Keratinocyte (primary cell): ENCODE measurements at regions not wholly inside any gene's neighbourhood (a gene's known extent, or its start where the extent isn't known, plus 50 kb on each side); places are given as distances from the start of the nearest gene placed in this dataset.

Experiments used
- DNase-seq: peaks from one replicate; pipeline ENCODE4 v3.0.0-alpha.2; 2011; ENCODE audit warnings: low read depth, missing footprints, low spot score
- FAIRE-seq: peaks from 2 replicates; lab custom pipeline; 2011; peaks lifted over from hg19 to GRCh38; lab: Jason Lieb, UNC
- H2AFZ ChIP-seq: 2 replicates; pipeline ENCODE4 v1.6.0; 2012; ENCODE audit warnings: low read length, control low read depth, inconsistent platforms; ENCODE audit not compliant: control insufficient read depth
- H3K27ac ChIP-seq: 2 replicates; pipeline ENCODE4 v1.5.1; 2011; ENCODE audit warnings: low read length; ENCODE audit not compliant: control insufficient read depth, insufficient read depth
- H3K27me3 ChIP-seq: 3 replicates; pipeline ENCODE4 v1.6.0; 2011; ENCODE audit warnings: low read length; ENCODE audit not compliant: control insufficient read depth, insufficient read depth; ENCODE audit errors: extremely low read depth
- H3K36me3 ChIP-seq, 2 experiments: 2 replicates in 1 of 2; 3 replicates in 1 of 2; pipeline ENCODE4 v1.5.1; 2011; ENCODE audit warnings: low read length in 2 of 2, mild to moderate bottlenecking in 1 of 2; ENCODE audit not compliant: control insufficient read depth in 2 of 2, insufficient read depth in 2 of 2; ENCODE audit errors: extremely low read depth in 1 of 2
- H3K4me1 ChIP-seq: 3 replicates; pipeline ENCODE4 v1.5.1; 2011; ENCODE audit warnings: low read length; ENCODE audit not compliant: control insufficient read depth, insufficient read depth; ENCODE audit errors: extremely low read depth
- H3K4me2 ChIP-seq: 3 replicates; pipeline ENCODE4 v1.6.0; 2011; ENCODE audit warnings: low read depth, low read length; ENCODE audit not compliant: control insufficient read depth, insufficient read depth; ENCODE audit errors: extremely low read depth
- H3K4me3 ChIP-seq, 3 experiments: fragments of 200-600 bp in 1 of 3; sonication (generic) in 1 of 3; 2 replicates in 2 of 3; 3 replicates in 1 of 3; pipeline ENCODE4 v1.5.1; 2011 to 2016; ENCODE audit warnings: low read length in 3 of 3, mild to moderate bottlenecking in 3 of 3, control low read depth in 2 of 3, inconsistent platforms in 1 of 3, low read depth in 1 of 3, mixed read lengths in 1 of 3, mixed run types in 1 of 3, moderate library complexity in 1 of 3; ENCODE audit not compliant: control insufficient read depth in 2 of 3, insufficient read depth in 2 of 3; ENCODE audit errors: extremely low read depth in 1 of 3
- H3K79me2 ChIP-seq: 2 replicates; pipeline ENCODE4 v1.6.0; 2012; ENCODE audit warnings: low read length; ENCODE audit not compliant: control insufficient read depth, insufficient read depth
- H3K9ac ChIP-seq: 3 replicates; pipeline ENCODE4 v1.6.0; 2011; ENCODE audit warnings: low read length; ENCODE audit not compliant: control insufficient read depth, insufficient read depth; ENCODE audit errors: extremely low read depth
- H3K9me1 ChIP-seq: 3 replicates; pipeline ENCODE4 v1.6.0; 2011; ENCODE audit warnings: low read length; ENCODE audit not compliant: control insufficient read depth, insufficient read depth; ENCODE audit errors: extremely low read depth
- H3K9me3 ChIP-seq: 2 replicates; pipeline ENCODE4 v1.5.1; 2012; ENCODE audit warnings: low read depth, low read length; ENCODE audit not compliant: control insufficient read depth
- H4K20me1 ChIP-seq: 3 replicates; pipeline ENCODE4 v1.6.0; 2011; ENCODE audit warnings: low read length; ENCODE audit not compliant: control insufficient read depth, insufficient read depth; ENCODE audit errors: extremely low read depth
- CTCF ChIP-seq, 3 experiments: IDR thresholded peaks in 1 of 3; conservative IDR thresholded peaks in 1 of 3; optimal IDR thresholded peaks in 1 of 3; 2 replicates in 2 of 3; 3 replicates in 1 of 3; pipeline versions ENCODE3 to v1.5.1; 2011; ENCODE audit warnings: low read length in 3 of 3, mild to moderate bottlenecking in 3 of 3, moderate library complexity in 2 of 3, control low read depth in 1 of 3, inconsistent platforms in 1 of 3; ENCODE audit not compliant: insufficient read depth in 2 of 3; ENCODE audit errors: extremely low read depth in 1 of 3
- EZH2 ChIP-seq: IDR thresholded peaks from one replicate; pipeline ENCODE4 v1.6.1; 2012; ENCODE audit warnings: inconsistent platforms, mild to moderate bottlenecking, low read length, moderate library complexity
- dilution Hi-C: fragments of 300-500 bp; cut with MboI; formaldehyde crosslinking; loops from one replicate; pipeline ENCODE4 v1.7.0; 2020; ENCODE audit warnings: low sequenced_read_pairs; ENCODE audit not compliant: extremely low pct_ligation_motif_present

GRCh38 chr5:101878190-101878589 lies 417.9 kb downstream of the SLCO4C1 start:
- no peaks in the 10 kb centered on the region for H3K36me3 ChIP-seq
- no peaks in the 10 kb centered on the region for H3K4me1 ChIP-seq
- no peaks in the 10 kb centered on the region for H3K9me1 ChIP-seq
- no peaks in the 10 kb centered on the region for H3K27me3 ChIP-seq
- no peak overlapping the region for H3K4me3 ChIP-seq
- no peak overlapping the region for H3K27ac ChIP-seq
- DNase-seq, result no peak
- no peak overlapping the region for H3K9ac ChIP-seq
- H3K79me2 ChIP-seq, result no peaks in the 10 kb centered on the region
- no peak overlapping the region for H3K4me2 ChIP-seq
- FAIRE-seq, result no peak
- H2AFZ ChIP-seq, result no peak overlapping the region
- TF ChIP-seq CTCF (optimal IDR thresholded peaks at IDR 0.05 in 1 of 3, IDR thresholded peaks at IDR 0.05 in 1 of 3, conservative IDR thresholded peaks at IDR 0.05 in 1 of 3; ENCODE audit: extremely low read depth in 1 of 3, insufficient read depth in 2 of 3, low read length in 3 of 3), result no peak
- no peak for TF ChIP-seq EZH2
- H3K9me3 ChIP-seq, result no peaks in the 10 kb centered on the region
- H4K20me1 ChIP-seq, result no peaks in the 10 kb centered on the region
- dilution Hi-C loops, result no loop called here

- Histone ChIP-seq H3K9ac (no peak overlapping the region), H3K4me3 (no peak overlapping the region), H3K4me2 (no peak overlapping the region), H4K20me1 (no peaks in the 10 kb centered on the region), H3K9me3 (no peaks in the 10 kb centered on the region), H2AFZ (no peak overlapping the region), H3K9me1 (no peaks in the 10 kb centered on the region), H3K4me1 (no peaks in the 10 kb centered on the region), H3K27me3 (no peaks in the 10 kb centered on the region), H3K79me2 (no peaks in the 10 kb centered on the region), H3K27ac (no peak overlapping the region), H3K36me3 (no peaks in the 10 kb centered on the region)
- FAIRE-seq (no peak), DNase-seq (no peak)
- TF ChIP-seq EZH2 (no peak), CTCF (optimal IDR thresholded peaks at IDR 0.05 in 1 of 3, IDR thresholded peaks at IDR 0.05 in 1 of 3, conservative IDR thresholded peaks at IDR 0.05 in 1 of 3; ENCODE audit: extremely low read depth in 1 of 3, insufficient read depth in 2 of 3, low read length in 3 of 3) (no peak)
- dilution Hi-C loops, result no loop called here
Measured at GRCh38 chr5:101877451-101877850, 418.6 kb downstream of the SLCO4C1 start.
